HepG2 (cell line): ENCODE measurements at regions not wholly inside any gene's neighbourhood (a gene's known extent, or its start where the extent isn't known, plus 50 kb on each side); places are given as distances from the start of the nearest gene placed in this dataset.

Experiments used
- PTBP1 ChIP-seq: fragments of 200-400 bp; formaldehyde crosslinking; IDR thresholded peaks from 2 replicates; pipeline ENCODE4 v1.6.1; 2018; ENCODE audit warnings: low read length, low read depth; ENCODE audit not compliant: poor library complexity, severe bottlenecking
- RXRA ChIP-seq: sonication (generic); formaldehyde crosslinking; IDR thresholded peaks from 2 replicates; pipeline ENCODE4 v1.5.1; 2020; ENCODE audit warnings: missing genetic modification reagents
- TCF7L2 ChIP-seq: IDR thresholded peaks from 2 replicates; pipeline ENCODE4 v1.6.1; 2011; ENCODE audit warnings: mild to moderate bottlenecking, low read depth, low read length, moderate library complexity

GRCh38 chr2:47636596-47637264 is 65.9 kb upstream of the KCNK12 start:
- TF ChIP-seq PTBP1 = no peak
- TF ChIP-seq RXRA (CRISPR knock-in tag) = no peak
- TF ChIP-seq TCF7L2 = no peak
